ENCODE measurements at regions not wholly inside any gene's neighbourhood (a gene's known extent, or its start where the extent isn't known, plus 50 kb on each side); places are given as distances from the start of the nearest gene placed in this dataset.

DNA sequence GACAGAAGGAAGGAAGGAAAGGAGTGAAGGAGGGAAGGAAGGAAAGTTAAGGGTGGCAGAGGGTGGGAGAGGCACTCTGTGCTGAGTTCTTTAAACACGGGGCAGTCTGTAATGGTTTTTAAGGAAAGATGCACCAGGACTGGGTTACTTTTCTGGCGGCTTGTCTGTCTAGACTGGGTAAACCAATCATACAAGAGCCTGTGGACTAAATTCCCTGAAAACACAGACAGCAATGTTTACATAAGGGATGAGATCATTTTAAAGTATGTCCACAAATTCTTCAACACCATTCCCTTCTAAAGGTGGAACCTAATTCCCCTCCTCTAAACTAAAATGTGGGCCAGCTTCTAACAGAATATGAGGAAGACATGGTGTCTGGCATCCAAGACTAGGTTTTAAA, 235.5 kb upstream of the IGF1R start:
- no peak overlapping the region for H3K4me2 ChIP-seq (ENCODE audit: insufficient read depth, low read length)
- peaks cover 4 to 13% of the 10 kb centered on the region in 2 experiments; a peak in 4 of 5 replicates for H3K27me3 ChIP-seq (ENCODE audit: control insufficient read depth in 2 of 2, insufficient read depth in 2 of 2, low read length in 2 of 2)
- ChIA-PET CTCF (ENCODE audit: low intra/inter-chr PET ratio) (no interaction called here), POLR2A (interaction anchor here (0.8 kb wide), 1 partner anchor 15 kb away, joined by 4 read pairs; no protein-coding TSS in a partner anchor)
- H3K4me3 ChIP-seq = no peak overlapping the region
- ATAC-seq = no peak
- WGBS (ENCODE audit: insufficient coverage, low coverage, missing lambda C conversion rate) = 5% methylated on average over 2 of the region's 2 CpGs
- no peak overlapping the region for H3K27ac ChIP-seq (ENCODE audit: extremely low read depth, low read depth, low read length)
- H3K9ac ChIP-seq (ENCODE audit: insufficient read depth in 1 of 2, low read depth in 2 of 2, low read length in 2 of 2) = no peak overlapping the region
- H3K79me2 ChIP-seq (ENCODE audit: control insufficient read depth, insufficient read depth, low read length) = no peaks in the 10 kb centered on the region
- H3K36me3 ChIP-seq (ENCODE audit: control insufficient read depth, insufficient read depth, low read length) = no peaks in the 10 kb centered on the region
- FAIRE-seq = no peak
- no peaks in the 10 kb centered on the region for H3K9me1 ChIP-seq (ENCODE audit: control insufficient read depth, insufficient read depth, low read length)
- no peaks in the 10 kb centered on the region for H4K20me1 ChIP-seq (replicated peaks; ENCODE audit: control insufficient read depth, insufficient read depth, low read length)
- no peak for TF ChIP-seq NFXL1 (CRISPR knock-in tag; IDR thresholded peaks at IDR 0.05)
- no TSS peak for BruUV-seq (replicated peaks)
- no peak for DNase-seq (ENCODE audit: extremely low read depth in 1 of 4, low spot score in 3 of 4)
- no peaks in the 10 kb centered on the region for H3K9me3 ChIP-seq (replicated peaks; ENCODE audit: control insufficient read depth, insufficient read depth, low read depth, low read length)
- H2AFZ ChIP-seq (ENCODE audit: low read depth, low read length) = no peak overlapping the region
- intact Hi-C loops (cut with micrococcal nuclease) (no loop called here), in situ Hi-C loops (cut with MboI) (loop anchor here (10.0 kb wide), 1 partner anchor 108 kb away; no protein-coding TSS in a partner anchor)
- no peaks in the 10 kb centered on the region for H3K4me1 ChIP-seq (replicated peaks in 1 of 2; ENCODE audit: control insufficient read depth in 2 of 2, insufficient read depth in 2 of 2, low read length in 2 of 2)

DNA sequence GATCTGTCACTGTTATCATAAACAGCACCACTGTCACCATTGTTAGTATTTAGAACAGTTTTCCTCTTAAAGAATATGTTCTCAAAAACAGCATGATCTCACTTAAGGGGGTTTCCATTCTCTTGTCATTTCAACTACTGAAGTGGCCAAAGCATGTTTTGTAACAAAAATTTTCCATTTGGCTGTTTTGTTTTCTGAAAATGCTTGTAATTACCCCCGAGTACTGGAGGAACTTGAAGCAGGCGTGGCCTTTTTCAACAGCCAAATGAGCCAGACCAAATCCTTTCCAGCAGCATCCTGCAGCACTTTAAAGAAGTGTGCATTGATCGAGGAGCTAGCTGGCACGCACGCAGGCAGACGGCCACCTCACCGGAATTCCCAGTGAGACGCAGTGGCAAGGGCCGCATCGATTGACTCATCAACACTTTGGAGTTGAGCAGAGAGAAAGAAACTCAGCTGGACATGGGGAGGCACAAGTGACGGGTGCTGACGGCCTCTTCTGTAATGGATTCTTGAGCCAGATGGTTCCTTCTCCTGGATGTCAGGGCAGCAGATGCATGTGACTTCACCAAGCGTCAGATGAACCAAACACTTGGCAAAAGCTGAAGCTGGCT, 234.3 kb upstream of the IGF1R start:
- Histone ChIP-seq H3K4me1 (replicated peaks in 1 of 2; ENCODE audit: control insufficient read depth in 2 of 2, insufficient read depth in 2 of 2, low read length in 2 of 2) (no peaks in the 10 kb centered on the region), H4K20me1 (replicated peaks; ENCODE audit: control insufficient read depth, insufficient read depth, low read length) (no peaks in the 10 kb centered on the region), H3K27ac (ENCODE audit: extremely low read depth, low read depth, low read length) (no peak overlapping the region), H3K27me3 (ENCODE audit: control insufficient read depth in 2 of 2, insufficient read depth in 2 of 2, low read length in 2 of 2) (peaks cover 4 to 20% of the 10 kb centered on the region in 2 experiments), H3K9me3 (replicated peaks; ENCODE audit: control insufficient read depth, insufficient read depth, low read depth, low read length) (no peaks in the 10 kb centered on the region), H3K9ac (ENCODE audit: insufficient read depth in 1 of 2, low read depth in 2 of 2, low read length in 2 of 2) (no peak overlapping the region), H3K4me2 (ENCODE audit: insufficient read depth, low read length) (no peak overlapping the region), H3K36me3 (ENCODE audit: control insufficient read depth, insufficient read depth, low read length) (no peaks in the 10 kb centered on the region), H3K9me1 (ENCODE audit: control insufficient read depth, insufficient read depth, low read length) (no peaks in the 10 kb centered on the region), H2AFZ (ENCODE audit: low read depth, low read length) (no peak overlapping the region), H3K4me3 (no peak overlapping the region), H3K79me2 (ENCODE audit: control insufficient read depth, insufficient read depth, low read length) (no peaks in the 10 kb centered on the region)
- no peak for ATAC-seq
- CTCF ChIA-PET (ENCODE audit: low intra/inter-chr PET ratio) = no interaction called here
- in situ Hi-C loops (cut with MboI) (loop anchor here (10.0 kb wide), 1 partner anchor 109 kb away; no protein-coding TSS in a partner anchor), intact Hi-C loops (cut with micrococcal nuclease) (no loop called here)
- DNase-seq (ENCODE audit: extremely low read depth in 1 of 4, low spot score in 3 of 4) = no peak
- TF ChIP-seq BCOR (IDR thresholded peaks at IDR 0.05) (no peak), PTBP1 (IDR thresholded peaks at IDR 0.05; ENCODE audit: low read depth, low read length) (no peak), ZC3H8 (IDR thresholded peaks at IDR 0.05) (no peak), ZNF23 (CRISPR knock-in tag; IDR thresholded peaks at IDR 0.05) (no peak), CREBBP (IDR thresholded peaks at IDR 0.05; ENCODE audit: low read depth, low read length) (no peak), NR2F6 (CRISPR knock-in tag; IDR thresholded peaks at IDR 0.05) (no peak), ZNF644 (tag; IDR thresholded peaks at IDR 0.05; ENCODE audit: low read depth) (no peak), BDP1 (IDR thresholded peaks at IDR 0.05; ENCODE audit: insufficient read depth, insufficient read length) (no peak), THRAP3 (IDR thresholded peaks at IDR 0.05; ENCODE audit: borderline replicate concordance) (no peak)
- TF ChIP-seq, protein P1, sequence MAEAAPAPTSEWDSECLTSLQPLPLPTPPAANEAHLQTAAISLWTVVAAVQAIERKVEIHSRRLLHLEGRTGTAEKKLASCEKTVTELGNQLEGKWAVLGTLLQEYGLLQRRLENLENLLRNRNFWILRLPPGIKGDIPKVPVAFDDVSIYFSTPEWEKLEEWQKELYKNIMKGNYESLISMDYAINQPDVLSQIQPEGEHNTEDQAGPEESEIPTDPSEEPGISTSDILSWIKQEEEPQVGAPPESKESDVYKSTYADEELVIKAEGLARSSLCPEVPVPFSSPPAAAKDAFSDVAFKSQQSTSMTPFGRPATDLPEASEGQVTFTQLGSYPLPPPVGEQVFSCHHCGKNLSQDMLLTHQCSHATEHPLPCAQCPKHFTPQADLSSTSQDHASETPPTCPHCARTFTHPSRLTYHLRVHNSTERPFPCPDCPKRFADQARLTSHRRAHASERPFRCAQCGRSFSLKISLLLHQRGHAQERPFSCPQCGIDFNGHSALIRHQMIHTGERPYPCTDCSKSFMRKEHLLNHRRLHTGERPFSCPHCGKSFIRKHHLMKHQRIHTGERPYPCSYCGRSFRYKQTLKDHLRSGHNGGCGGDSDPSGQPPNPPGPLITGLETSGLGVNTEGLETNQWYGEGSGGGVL (CRISPR knock-in tag; IDR thresholded peaks at IDR 0.05) = no peak
- FAIRE-seq = no peak
- POLR2A ChIA-PET = no interaction called here
- 1% methylated on average over 13 of the region's 13 CpGs for WGBS (ENCODE audit: insufficient coverage, low coverage, missing lambda C conversion rate)
- BruUV-seq (replicated peaks) = no TSS peak
